Nephron (organoid): ENCODE measurements at regions not wholly inside any gene's neighbourhood (a gene's known extent, or its start where the extent isn't known, plus 50 kb on each side); places are given as distances from the start of the nearest gene placed in this dataset.

Experiments
- H3K27ac Mint-ChIP-seq, 3 experiments: 2 replicates each; pipeline ENCODE4 v1.8.0; 2020; ENCODE audit warnings: mixed read lengths in 3 of 3, mild to moderate bottlenecking in 2 of 3, moderate library complexity in 1 of 3
- H3K27me3 Mint-ChIP-seq: 2 replicates; pipeline ENCODE4 v1.8.0; 2021; ENCODE audit warnings: low read depth, mild to moderate bottlenecking, moderate library complexity, mixed read lengths
- H3K36me3 Mint-ChIP-seq: 2 replicates; pipeline ENCODE4 v1.8.0; 2020; ENCODE audit warnings: low read depth, mixed read lengths
- H3K4me1 Mint-ChIP-seq: 2 replicates; pipeline ENCODE4 v1.8.0; 2020; ENCODE audit warnings: mixed read lengths
- H3K4me3 Mint-ChIP-seq, 3 experiments: 2 replicates each; pipeline ENCODE4 v1.8.0; 2020; ENCODE audit warnings: mild to moderate bottlenecking in 3 of 3, mixed read lengths in 3 of 3, moderate library complexity in 2 of 3
- H3K9me3 Mint-ChIP-seq: 2 replicates; pipeline ENCODE4 v1.8.0; 2020; ENCODE audit warnings: mixed read lengths
- TF ChIP-seq, protein P1 (sequence below), 3 experiments: fragments of 200-600 bp; sonication (generic); IDR thresholded peaks; one replicate each; pipeline ENCODE4 v1.5.0; 2021; ENCODE audit warnings: antibody characterized with exemption in 3 of 3; ENCODE audit not compliant: unreplicated experiment in 3 of 3

DNA sequence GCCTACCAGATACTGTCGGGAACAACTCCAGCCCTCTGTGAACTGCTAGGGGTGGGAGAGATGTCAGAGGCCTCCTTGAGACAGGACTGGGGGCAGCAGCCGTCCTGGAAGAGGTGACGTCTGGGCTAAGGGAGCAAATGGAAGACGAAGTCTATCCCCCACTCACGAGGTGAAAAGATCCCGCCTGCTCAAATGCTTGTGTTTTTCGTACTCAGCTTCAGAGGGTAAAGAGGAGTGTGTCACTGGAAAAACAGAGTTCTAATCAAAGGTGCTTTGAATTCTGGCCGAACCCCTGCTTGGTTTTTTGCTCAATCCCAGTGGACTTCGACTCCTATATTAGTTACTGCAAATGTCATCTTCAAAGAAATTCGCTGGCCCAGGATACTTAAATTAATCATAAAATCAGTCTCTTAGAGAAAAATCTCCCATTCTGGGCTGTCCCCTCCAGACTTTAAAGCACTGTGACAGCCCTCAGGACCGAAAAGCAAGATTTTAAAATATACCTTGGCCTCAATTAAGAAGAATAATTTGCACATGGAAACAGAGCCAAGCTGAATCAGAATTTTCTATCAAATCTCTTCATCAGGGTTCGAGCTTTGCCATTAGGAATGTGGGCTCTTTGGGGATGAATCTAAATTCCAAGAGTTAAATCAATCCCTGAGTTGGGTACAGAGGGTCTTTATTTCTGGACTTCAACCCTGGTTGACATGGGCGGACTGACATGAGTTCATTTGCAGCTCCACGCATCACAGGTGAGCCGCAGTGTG lies 61.8 kb upstream of the AFDN start:
- TF ChIP-seq, protein P1, sequence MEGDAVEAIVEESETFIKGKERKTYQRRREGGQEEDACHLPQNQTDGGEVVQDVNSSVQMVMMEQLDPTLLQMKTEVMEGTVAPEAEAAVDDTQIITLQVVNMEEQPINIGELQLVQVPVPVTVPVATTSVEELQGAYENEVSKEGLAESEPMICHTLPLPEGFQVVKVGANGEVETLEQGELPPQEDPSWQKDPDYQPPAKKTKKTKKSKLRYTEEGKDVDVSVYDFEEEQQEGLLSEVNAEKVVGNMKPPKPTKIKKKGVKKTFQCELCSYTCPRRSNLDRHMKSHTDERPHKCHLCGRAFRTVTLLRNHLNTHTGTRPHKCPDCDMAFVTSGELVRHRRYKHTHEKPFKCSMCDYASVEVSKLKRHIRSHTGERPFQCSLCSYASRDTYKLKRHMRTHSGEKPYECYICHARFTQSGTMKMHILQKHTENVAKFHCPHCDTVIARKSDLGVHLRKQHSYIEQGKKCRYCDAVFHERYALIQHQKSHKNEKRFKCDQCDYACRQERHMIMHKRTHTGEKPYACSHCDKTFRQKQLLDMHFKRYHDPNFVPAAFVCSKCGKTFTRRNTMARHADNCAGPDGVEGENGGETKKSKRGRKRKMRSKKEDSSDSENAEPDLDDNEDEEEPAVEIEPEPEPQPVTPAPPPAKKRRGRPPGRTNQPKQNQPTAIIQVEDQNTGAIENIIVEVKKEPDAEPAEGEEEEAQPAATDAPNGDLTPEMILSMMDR (IDR thresholded peaks at IDR 0.05; ENCODE audit: unreplicated experiment in 3 of 3), result no peak
- Mint-ChIP-seq H3K27ac (no peak overlapping the region), H3K27me3 (peaks cover 26% of the 10 kb centered on the region), H3K9me3 (no peaks in the 10 kb centered on the region), H3K4me3 (no peak overlapping the region), H3K4me1 (peaks cover 28% of the 10 kb centered on the region), H3K36me3 (no peaks in the 10 kb centered on the region)

DNA sequence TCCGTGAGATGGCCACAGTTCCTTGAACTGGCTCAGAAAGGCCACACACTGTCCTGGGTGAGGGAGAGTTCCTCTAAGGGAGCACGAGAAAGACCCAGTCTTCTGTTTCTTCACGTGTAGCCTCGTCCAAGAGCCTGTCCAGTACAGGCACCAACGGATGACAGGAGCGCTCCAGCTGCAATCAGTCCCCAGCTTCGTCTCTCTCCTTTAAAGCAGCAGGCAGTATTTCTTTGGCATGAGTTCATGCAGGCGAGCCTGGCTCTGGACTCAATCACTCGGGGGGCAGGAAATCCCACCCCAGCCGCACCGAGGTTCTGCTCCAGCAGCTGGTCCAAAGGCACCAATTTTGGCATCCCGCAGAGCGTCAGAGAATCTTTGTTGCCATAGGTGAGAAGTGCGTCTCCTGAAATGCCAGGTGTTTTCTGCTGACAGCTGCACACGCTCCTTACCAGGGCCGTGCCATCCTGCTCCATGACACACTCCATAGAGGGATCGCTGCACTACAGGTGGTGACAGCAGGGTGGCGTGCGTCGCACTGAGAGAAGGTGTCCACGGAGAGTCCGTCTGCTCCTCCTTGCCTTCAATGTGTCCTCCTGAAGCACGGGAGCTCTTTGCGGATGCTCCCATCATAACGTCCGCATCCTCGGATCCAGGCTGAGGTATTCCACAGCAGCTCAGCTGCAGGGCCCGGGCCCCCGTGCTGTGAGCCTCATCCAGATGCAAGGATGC lies 59.6 kb upstream of the AFDN start:
- H3K36me3 Mint-ChIP-seq, result no peaks in the 10 kb centered on the region
- H3K27me3 Mint-ChIP-seq, result peaks cover 26% of the 10 kb centered on the region
- H3K4me1 Mint-ChIP-seq, result peaks cover 19% of the 10 kb centered on the region
- TF ChIP-seq, protein P1 (IDR thresholded peaks at IDR 0.05; ENCODE audit: unreplicated experiment in 3 of 3), result no peak
- no peaks in the 10 kb centered on the region for H3K9me3 Mint-ChIP-seq
- no peak overlapping the region for H3K27ac Mint-ChIP-seq
- H3K4me3 Mint-ChIP-seq, result no peak overlapping the region

GRCh38 chr6:167767715-167768107 lies 59.0 kb upstream of the AFDN start:
- Mint-ChIP-seq H3K4me1 (peaks cover 15% of the 10 kb centered on the region), H3K27me3 (peaks cover 26% of the 10 kb centered on the region), H3K4me3 (no peak overlapping the region), H3K9me3 (no peaks in the 10 kb centered on the region), H3K36me3 (no peaks in the 10 kb centered on the region), H3K27ac (no peak overlapping the region)
- TF ChIP-seq, protein P1 (IDR thresholded peaks at IDR 0.05; ENCODE audit: unreplicated experiment in 3 of 3), result no peak

GRCh38 chr6:167768471-167769215 lies 58.1 kb upstream of the AFDN start:
- Mint-ChIP-seq H3K36me3 (no peaks in the 10 kb centered on the region), H3K4me1 (peaks cover 14% of the 10 kb centered on the region), H3K27ac (no peak overlapping the region), H3K9me3 (no peaks in the 10 kb centered on the region), H3K4me3 (no peak overlapping the region), H3K27me3 (peaks cover 26% of the 10 kb centered on the region)
- TF ChIP-seq, protein P1 (IDR thresholded peaks at IDR 0.05; ENCODE audit: unreplicated experiment in 3 of 3), result no peak

- Mint-ChIP-seq H3K27ac (no peak overlapping the region), H3K4me1 (peaks cover 8% of the 10 kb centered on the region), H3K27me3 (peaks cover 22% of the 10 kb centered on the region), H3K9me3 (no peaks in the 10 kb centered on the region), H3K4me3 (no peak overlapping the region), H3K36me3 (no peaks in the 10 kb centered on the region)
- TF ChIP-seq, protein P1 (IDR thresholded peaks at IDR 0.05; ENCODE audit: unreplicated experiment in 3 of 3), result no peak
Measured at GRCh38 chr6:167769408-167770190, 57.1 kb upstream of the AFDN start.
